ENCODE measurements at regions not wholly inside any gene's neighbourhood (a gene's known extent, or its start where the extent isn't known, plus 50 kb on each side); places are given as distances from the start of the nearest gene placed in this dataset.

- TF ChIP-seq, protein P1, sequence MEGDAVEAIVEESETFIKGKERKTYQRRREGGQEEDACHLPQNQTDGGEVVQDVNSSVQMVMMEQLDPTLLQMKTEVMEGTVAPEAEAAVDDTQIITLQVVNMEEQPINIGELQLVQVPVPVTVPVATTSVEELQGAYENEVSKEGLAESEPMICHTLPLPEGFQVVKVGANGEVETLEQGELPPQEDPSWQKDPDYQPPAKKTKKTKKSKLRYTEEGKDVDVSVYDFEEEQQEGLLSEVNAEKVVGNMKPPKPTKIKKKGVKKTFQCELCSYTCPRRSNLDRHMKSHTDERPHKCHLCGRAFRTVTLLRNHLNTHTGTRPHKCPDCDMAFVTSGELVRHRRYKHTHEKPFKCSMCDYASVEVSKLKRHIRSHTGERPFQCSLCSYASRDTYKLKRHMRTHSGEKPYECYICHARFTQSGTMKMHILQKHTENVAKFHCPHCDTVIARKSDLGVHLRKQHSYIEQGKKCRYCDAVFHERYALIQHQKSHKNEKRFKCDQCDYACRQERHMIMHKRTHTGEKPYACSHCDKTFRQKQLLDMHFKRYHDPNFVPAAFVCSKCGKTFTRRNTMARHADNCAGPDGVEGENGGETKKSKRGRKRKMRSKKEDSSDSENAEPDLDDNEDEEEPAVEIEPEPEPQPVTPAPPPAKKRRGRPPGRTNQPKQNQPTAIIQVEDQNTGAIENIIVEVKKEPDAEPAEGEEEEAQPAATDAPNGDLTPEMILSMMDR (IDR thresholded peaks at IDR 0.05): no peak
- TF ChIP-seq ZFX (IDR thresholded peaks at IDR 0.05; ENCODE audit: borderline replicate concordance): no peak
Measured at GRCh38 chr18:52289392-52289791, 50.6 kb upstream of the DCC start.

Measured in 22Rv1 (cell line).